Activated CD4-positive, alpha-beta T cell treated with anti-CD3 and anti-CD28 coated beads, Interleukin-2, amount 50 U/mL, for 48 hours (primary cell): ENCODE measurements at regions not wholly inside any gene's neighbourhood (a gene's known extent, or its start where the extent isn't known, plus 50 kb on each side); places are given as distances from the start of the nearest gene placed in this dataset.

Experiments
- DNase-seq, 2 experiments: peaks; one replicate each; pipeline ENCODE4 v3.0.0-alpha.2; 2020

- DNase-seq, result no peak
Observed at GRCh38 chr16:86751076-86752030, 173.0 kb downstream of the FOXL1 start.

DNA sequence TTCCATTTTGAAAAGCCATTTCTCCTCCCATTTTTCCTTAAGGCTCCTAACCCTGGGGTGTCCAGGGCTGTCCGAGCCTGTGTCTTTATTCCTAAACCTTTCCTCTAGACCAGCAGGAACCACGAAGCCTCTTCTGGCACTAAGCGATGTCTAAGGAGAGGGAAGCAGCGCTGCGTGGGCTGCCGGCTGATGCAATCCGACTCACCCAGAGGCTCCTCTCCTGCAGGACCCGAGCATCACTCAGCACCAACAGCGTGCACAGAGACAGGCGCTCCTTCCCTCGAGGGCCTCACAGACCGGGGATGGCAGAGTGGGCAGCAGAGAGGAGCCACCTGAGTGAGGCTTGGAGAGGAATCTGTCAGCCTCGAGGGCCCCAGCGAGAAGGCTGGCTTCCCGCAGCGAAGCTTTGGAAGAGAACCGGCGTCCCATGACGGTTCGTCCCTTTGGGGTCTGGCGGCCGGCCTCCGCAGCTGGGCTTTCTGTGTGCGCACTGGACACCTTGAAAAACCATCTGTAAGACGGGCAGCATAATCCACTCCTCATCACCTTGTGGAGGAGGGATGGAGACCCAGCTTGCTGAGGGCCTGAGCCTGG lies 174.3 kb downstream of the FOXL1 start:
- no peak for DNase-seq

GRCh38 chr16:86753399-86753798 lies 175.1 kb downstream of the FOXL1 start:
- no peak for DNase-seq

DNA sequence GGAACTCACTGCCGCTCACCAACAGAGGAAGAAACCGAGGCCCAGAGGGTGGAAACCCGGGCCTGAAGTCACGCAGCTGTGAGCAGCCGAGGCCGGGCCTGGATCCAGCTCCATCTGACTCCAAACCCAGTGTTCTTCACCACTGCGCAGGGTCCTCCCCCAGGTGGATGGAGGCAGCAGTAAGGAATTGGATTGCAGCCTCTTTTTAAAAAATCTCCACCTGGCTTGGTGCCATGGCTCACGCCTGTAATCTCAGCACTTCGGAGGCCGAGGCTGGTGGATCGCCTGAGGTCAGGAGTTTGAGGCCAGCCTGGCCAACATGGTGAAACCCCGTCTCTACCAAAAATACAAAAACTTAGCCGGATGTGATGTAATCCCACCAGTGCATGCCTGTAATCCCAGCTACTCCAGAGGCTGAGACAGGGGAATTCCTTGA lies 177.2 kb downstream of the FOXL1 start:
- no peak for DNase-seq

DNA sequence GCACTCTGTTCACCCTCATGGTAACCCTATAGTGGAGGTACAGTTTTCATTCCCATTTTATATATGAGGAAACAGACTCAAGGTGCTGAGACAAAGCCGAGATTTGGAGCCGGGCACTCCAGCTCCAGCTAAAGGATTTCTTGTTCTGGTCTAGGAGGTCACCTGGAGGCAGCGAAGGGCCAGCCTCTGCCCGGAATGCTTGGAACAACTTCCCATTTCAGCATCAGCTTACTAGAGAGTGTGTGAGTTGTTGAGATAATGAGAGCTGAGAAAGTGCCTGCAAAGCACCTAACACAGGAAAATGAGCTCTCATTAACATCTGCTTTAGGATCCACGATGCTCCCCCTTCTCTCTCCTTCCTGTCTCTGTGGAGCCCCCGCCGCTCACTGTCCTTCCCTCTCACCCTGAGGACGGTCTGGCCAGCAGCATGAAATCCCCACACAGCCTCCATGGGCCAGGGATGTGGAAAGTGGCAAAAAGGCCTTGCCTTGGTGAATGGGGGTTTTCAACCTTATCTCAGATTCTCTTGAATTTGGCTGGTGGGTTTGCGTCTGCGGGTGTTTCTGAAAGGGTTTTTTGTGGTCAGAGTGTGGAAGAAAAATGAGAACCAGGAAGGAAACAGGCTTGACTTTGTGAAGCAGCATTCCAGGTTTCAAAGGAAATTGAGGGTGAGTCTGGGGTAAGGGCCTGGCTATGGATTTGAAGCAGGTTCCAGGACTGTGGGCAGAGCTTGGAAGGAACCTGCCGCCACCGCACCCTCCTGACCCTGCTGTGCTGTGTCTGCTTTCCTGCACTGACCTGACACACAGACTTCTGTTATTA lies 178.7 kb downstream of the FOXL1 start:
- no peak for DNase-seq

GRCh38 chr16:86757704-86758040 lies 179.3 kb downstream of the FOXL1 start:
- no peak for DNase-seq

GRCh38 chr16:86758932-86759331 lies 180.6 kb downstream of the FOXL1 start:
- no peak for DNase-seq

GRCh38 chr16:86761111-86762031 lies 183.0 kb downstream of the FOXL1 start:
- DNase-seq, result peak; percentile 62 to 64

GRCh38 chr16:86762095-86762494 lies 183.7 kb downstream of the FOXL1 start:
- no peak for DNase-seq

DNA sequence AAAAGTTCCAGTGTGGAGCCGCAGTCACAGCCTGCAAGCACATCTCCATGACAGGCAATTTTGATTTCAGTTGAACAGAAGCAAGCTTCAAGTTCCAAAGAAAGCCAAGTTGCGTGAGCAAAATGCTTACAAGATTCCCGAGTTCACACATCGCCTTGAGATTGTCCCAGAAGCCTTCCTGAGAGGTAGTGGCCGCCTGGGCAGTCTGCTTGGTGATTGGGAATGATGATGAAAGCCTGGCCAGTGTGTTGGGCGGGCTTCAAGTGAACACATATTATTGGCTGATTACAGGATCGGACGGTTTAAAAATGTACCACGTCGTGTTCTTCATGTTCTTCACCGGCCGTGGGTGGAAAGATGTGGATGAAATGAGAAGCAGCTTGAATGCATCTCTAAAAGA lies 185.5 kb downstream of the FOXL1 start:
- DNase-seq, result no peak

DNA sequence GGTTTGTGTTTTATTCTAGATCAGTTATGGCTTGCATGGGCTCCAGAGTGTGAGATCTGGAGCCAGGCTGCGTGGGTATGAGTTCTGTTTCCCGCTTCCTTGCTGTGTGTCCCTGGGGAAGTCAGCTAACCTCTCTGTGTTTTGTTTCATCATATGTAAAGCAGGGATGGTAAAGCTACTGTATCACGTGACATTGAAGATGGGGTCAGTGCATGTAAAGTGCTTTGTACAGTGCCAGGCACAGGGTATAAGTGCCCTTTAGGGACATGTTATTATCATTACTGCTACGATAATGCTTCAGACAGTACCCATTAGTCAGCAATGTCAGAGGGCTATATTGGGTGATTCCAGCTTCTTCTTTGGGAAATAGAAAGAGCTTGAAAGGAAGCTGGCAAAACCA lies 186.2 kb downstream of the FOXL1 start:
- no peak for DNase-seq

DNA sequence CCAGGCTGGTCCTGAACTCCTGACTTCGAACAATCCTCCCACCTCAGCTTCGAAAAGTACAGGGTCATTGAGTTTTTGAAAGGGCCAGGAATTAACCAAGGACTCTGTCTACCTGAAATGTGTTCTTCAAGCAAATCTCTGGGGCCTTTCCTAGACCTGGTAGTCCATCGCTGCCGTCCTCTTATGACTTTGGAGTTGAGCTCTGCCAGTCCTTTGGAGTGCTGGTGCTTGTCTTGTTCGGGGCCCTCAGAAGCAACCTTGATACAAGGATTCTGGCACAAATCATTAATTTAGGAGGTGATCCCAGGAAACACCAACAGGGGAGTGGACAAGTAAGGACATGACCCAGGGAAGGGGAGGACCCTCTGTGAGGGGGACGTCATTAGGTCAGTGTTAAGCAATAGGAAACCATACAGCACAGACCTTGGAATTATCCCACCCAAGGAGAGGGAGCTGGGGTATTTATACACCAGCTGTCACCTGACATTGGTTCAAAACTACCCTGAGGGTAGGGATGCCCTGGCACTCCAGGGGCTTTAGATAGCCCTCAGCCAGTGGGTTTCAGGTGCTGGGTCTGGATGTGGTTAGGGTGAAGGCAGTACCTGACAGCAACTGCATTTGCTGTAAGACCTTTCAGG lies 187.2 kb downstream of the FOXL1 start:
- no peak for DNase-seq

- DNase-seq, result no peak
Observed at GRCh38 chr16:86766700-86767099, 188.4 kb downstream of the FOXL1 start.

- DNase-seq, result no peak
Observed at GRCh38 chr16:86768228-86768791, 190.0 kb downstream of the FOXL1 start.

- DNase-seq, result no peak
Observed at GRCh38 chr16:86768999-86769398, 190.7 kb downstream of the FOXL1 start.

GRCh38 chr16:86771506-86772460 lies 193.4 kb downstream of the FOXL1 start:
- DNase-seq, result no peak

DNA sequence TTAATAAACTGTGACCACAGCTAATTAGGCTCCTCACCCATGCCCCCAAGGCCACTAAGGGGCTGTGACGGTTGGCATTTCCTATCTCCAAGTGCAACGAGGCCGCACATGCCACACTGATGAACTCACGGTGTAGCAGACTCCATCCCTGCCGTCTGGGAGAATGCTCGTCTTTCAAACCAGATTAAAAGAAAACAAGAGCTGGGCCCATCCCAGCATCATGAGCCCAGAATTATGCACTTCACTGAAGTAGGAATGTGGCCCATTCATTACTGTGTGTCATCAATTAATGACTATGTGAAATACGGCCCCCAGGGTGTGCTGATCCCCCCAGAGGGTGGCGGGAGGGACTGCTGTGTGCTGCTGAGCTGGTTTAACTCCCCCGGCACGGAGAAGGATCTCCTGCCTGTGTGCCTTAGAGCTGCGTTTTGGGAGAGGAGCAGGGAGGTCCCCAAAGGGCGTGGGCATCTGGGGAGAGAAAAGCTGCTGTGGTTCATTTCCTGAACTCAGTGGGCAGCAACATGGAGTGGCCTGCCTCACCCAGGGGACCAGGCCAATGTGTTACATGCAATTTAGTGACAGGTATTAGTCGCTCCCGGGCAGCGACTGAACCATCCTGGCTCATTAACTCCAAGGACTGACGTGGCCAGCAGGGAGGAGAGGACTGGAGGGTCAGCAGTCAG lies 194.5 kb downstream of the FOXL1 start:
- DNase-seq, result no peak

DNA sequence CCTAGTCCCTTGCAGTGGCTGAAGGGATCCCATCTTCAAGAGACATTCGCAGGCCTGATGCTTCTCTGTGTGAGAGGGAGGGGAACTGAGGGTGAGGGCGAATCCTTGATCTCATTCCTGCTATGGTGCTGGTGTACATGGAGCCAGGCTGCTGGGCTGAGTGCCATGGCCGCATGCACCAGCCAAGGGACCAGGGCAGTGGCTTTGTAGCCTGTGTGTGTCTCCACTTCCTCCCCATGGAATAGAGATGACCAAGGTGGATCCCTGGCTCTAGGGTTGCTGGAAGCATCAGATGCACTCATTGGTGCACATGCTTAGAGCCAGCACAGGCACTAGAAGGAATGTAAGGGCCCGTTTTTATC lies 195.0 kb downstream of the FOXL1 start:
- no peak for DNase-seq

GRCh38 chr16:86774931-86775330 lies 196.6 kb downstream of the FOXL1 start:
- DNase-seq, result no peak

GRCh38 chr16:86775511-86775921 lies 197.2 kb downstream of the FOXL1 start:
- DNase-seq, result no peak
